Esophagus muscularis mucosa (tissue), 3 donors: ENCODE measurements at regions not wholly inside any gene's neighbourhood (a gene's known extent, or its start where the extent isn't known, plus 50 kb on each side); places are given as distances from the start of the nearest gene placed in this dataset.

Experiments used
- CTCF ChIP-seq, 3 experiments: fragments of 200-600 bp in 2 of 3; fragments of 450-650 bp in 1 of 3; sonication (generic) in 2 of 3; IDR thresholded peaks; one replicate each; pipeline ENCODE4 v1.5.1; 2017 to 2019; ENCODE audit warnings: antibody characterized with exemption in 3 of 3, mild to moderate bottlenecking in 2 of 3, moderate library complexity in 1 of 3
- POLR2A ChIP-seq: fragments of 450-650 bp; IDR thresholded peaks from one replicate; pipeline ENCODE4 v1.6.1; 2017; ENCODE audit warnings: antibody characterized with exemption, moderate library complexity, mild to moderate bottlenecking, low read depth
- POLR2AphosphoS5 ChIP-seq, 2 donors: sonication (generic); formaldehyde crosslinking; IDR thresholded peaks; one replicate each; pipeline ENCODE4 v1.6.1; 2017; ENCODE audit warnings: antibody characterized with exemption in 2 of 2

GRCh38 chr12:3980504-3981272 is 107.5 kb upstream of the PARP11 start:
- TF ChIP-seq CTCF (IDR thresholded peaks at IDR 0.05): no peak
- TF ChIP-seq POLR2A: no peak
- TF ChIP-seq POLR2AphosphoS5 (IDR thresholded peaks at IDR 0.05): no peak
